NB4 (cell line): ENCODE measurements at regions not wholly inside any gene's neighbourhood (a gene's known extent, or its start where the extent isn't known, plus 50 kb on each side); places are given as distances from the start of the nearest gene placed in this dataset.

Experiments used
- CTCF ChIP-seq: IDR thresholded peaks from one replicate; pipeline ENCODE4 v1.5.1; 2012; ENCODE audit warnings: low read depth, low read length
- MYC ChIP-seq: IDR thresholded peaks from 2 replicates; pipeline ENCODE4 v1.6.1; 2011; ENCODE audit warnings: low read depth, low read length
- POLR2A ChIP-seq: IDR thresholded peaks from 2 replicates; pipeline ENCODE4 v1.6.1; 2011; ENCODE audit warnings: mild to moderate bottlenecking; ENCODE audit not compliant: insufficient read length; ENCODE audit errors: extremely low read depth

- TF ChIP-seq POLR2A (no peak), MYC (no peak), CTCF (no peak)
These were observed 973.5 kb upstream of the GOT2 start for GRCh38 chr16:59707436-59708226.
